DND-41 (cell line): ENCODE measurements at regions not wholly inside any gene's neighbourhood (a gene's known extent, or its start where the extent isn't known, plus 50 kb on each side); places are given as distances from the start of the nearest gene placed in this dataset.

ENCODE experiments used
- EZH2 ChIP-seq: IDR thresholded peaks from 3 replicates; pipeline ENCODE4 v1.6.1; 2012; ENCODE audit warnings: borderline replicate concordance, low read depth, mild to moderate bottlenecking, moderate library complexity, low read length, inconsistent platforms; ENCODE audit not compliant: severe bottlenecking
- TF ChIP-seq, protein P1 (sequence below): IDR thresholded peaks from 2 replicates; pipeline ENCODE4 v1.5.1; 2012; ENCODE audit warnings: borderline replicate concordance, low read length, moderate library complexity, mild to moderate bottlenecking; ENCODE audit not compliant: poor library complexity, severe bottlenecking; ENCODE audit errors: extremely low read depth

DNA sequence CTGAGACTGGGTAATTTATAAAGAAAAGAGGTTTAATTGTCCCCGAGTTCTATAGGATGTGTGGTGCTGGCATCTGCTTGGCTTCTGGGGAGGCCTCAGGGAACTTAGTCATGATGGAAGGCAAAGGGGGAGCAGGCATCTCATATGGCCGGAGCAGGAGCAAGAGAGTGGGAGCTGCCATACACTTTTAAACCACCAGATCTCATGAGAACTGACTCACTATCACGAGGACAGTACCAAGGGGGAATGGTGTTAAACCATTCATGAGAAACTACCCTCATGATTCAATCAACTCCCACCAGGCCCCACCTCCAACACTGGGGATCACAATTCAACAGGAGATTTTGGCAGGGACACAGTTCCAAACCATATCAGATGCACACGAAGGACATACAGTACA is 199.9 kb upstream of the DPP6 start:
- TF ChIP-seq, protein P1, sequence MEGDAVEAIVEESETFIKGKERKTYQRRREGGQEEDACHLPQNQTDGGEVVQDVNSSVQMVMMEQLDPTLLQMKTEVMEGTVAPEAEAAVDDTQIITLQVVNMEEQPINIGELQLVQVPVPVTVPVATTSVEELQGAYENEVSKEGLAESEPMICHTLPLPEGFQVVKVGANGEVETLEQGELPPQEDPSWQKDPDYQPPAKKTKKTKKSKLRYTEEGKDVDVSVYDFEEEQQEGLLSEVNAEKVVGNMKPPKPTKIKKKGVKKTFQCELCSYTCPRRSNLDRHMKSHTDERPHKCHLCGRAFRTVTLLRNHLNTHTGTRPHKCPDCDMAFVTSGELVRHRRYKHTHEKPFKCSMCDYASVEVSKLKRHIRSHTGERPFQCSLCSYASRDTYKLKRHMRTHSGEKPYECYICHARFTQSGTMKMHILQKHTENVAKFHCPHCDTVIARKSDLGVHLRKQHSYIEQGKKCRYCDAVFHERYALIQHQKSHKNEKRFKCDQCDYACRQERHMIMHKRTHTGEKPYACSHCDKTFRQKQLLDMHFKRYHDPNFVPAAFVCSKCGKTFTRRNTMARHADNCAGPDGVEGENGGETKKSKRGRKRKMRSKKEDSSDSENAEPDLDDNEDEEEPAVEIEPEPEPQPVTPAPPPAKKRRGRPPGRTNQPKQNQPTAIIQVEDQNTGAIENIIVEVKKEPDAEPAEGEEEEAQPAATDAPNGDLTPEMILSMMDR, result no peak
- no peak for TF ChIP-seq EZH2
